NT2/D1 (cell line): ENCODE measurements at regions not wholly inside any gene's neighbourhood (a gene's known extent, or its start where the extent isn't known, plus 50 kb on each side); places are given as distances from the start of the nearest gene placed in this dataset.

ENCODE experiments used
- YY1 ChIP-seq: IDR thresholded peaks from 2 replicates; pipeline ENCODE4 v1.6.1; 2011; ENCODE audit not compliant: insufficient read length, insufficient read depth
- ZNF274 ChIP-seq: IDR thresholded peaks from 2 replicates; pipeline ENCODE4 v1.6.1; 2011; ENCODE audit warnings: mild to moderate bottlenecking, low read depth, low read length

- TF ChIP-seq YY1 (no peak), ZNF274 (no peak)
Observed at GRCh38 chr2:45083175-45083574, 73.9 kb upstream of the SIX2 start.
